ENCODE measurements at regions not wholly inside any gene's neighbourhood (a gene's known extent, or its start where the extent isn't known, plus 50 kb on each side); places are given as distances from the start of the nearest gene placed in this dataset.

DNA sequence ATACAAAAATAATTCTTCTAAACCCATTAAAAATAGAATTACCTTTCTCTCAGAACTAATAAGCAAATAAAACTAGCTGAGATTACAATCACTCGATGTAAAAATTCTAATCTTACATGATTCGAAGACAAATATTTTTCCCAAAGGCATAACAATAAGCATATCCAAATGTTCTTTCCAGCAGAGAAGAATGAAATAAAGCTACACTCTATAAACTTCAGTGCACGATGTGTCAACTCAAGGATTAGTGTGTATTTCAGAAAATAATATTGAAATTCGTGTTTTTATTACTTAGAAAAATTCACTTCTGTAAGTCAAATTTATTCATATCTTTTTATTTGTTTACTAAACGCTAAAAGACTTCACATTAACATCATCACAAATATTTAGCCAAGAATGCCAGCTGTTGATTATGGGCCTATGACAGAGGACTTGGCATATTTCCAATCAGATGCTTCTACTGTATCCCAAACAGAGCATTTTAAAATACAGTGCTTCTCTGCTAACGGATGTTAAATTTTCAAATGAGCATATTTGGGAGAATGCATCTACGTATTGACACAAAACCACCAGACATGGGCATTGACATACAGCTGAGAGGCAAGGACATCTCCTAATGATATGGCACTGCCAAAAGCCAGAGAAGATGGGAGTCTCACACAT, 54.7 kb upstream of the PDE7B start:
- no peak for DNase-seq (ENCODE audit: low read depth in 2 of 2)

DNA sequence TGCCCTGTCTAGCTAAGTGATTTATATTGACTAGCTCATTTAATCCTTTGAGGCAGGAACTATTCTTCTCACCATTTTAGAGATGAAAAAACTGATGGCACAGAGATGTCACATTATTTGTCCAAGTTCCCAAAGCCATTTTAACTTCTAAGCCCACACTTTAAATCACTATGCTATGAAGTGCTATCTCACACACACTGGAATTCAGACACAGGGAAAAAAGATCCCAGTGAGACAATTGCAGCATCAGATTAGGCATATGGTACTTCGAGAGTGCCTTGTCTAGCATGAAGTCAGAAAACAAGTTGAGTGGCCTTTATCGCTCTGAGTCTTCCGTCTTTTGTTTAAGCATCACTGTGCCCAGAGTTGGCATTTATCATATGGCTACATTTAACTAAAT, 54.1 kb upstream of the PDE7B start:
- no peak for DNase-seq (ENCODE audit: low read depth in 2 of 2)

DNA sequence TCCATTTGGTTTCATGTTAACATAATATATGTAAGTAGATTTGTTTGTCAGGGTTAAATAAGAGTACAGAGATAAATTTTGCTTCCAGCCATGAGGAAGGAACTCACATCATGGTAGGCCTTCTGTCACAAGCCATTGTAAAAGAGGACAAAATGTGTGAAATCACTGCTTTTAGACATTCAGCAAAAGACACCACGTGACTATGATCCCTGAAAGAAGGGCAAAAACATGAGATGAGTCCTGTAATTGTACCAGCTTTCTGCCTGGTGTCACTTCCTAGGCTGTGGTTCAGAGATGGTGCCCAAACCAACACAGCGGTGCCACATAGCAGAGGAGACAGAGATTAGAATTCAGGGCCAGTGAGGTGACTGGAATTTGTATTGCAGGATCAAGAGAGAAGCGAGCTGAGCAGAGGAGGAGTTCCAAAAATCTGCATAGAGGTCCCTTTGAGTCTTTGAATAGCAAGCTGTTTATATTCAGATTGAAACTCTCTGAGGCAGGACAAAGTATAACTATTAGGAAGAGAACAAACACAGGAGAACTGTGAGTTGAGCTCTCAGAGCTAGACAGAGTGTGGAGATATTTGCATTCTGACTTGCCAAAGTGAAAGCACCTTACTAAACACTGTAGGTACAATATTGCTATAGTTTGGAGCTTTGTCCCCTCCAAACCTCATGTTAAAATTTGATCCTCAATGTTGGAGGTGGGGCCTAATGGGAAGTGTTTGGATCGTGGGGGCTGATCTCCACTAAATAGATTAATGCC, 52.6 kb upstream of the PDE7B start:
- DNase-seq (ENCODE audit: low read depth in 2 of 2): no peak

Measured in lung microvascular endothelial cell (primary cell).